K562 (cell line): ENCODE measurements at regions not wholly inside any gene's neighbourhood (a gene's known extent, or its start where the extent isn't known, plus 50 kb on each side); places are given as distances from the start of the nearest gene placed in this dataset.

Experiments used
- CEBPB ChIP-seq: fragments of 450-650 bp; IDR thresholded peaks from 2 replicates; pipeline ENCODE4 v1.6.1; 2016; ENCODE audit warnings: missing genetic modification characterization, missing compliant biosample characterization
- CTCF ChIP-seq, 3 experiments: IDR thresholded peaks in 2 of 3; conservative IDR thresholded peaks in 1 of 3; 2 replicates each; pipeline ENCODE4 v1.5.1; 2011 to 2012; ENCODE audit warnings: low read length in 3 of 3, mild to moderate bottlenecking in 3 of 3, control low read depth in 2 of 3, improper control_type of control experiment in 1 of 3, inconsistent platforms in 1 of 3, low read depth in 1 of 3, mixed read lengths in 1 of 3, moderate library complexity in 1 of 3; ENCODE audit not compliant: insufficient read depth in 2 of 3
- ELF1 ChIP-seq: fragments of 200-800 bp; sonication (Bioruptor generic); IDR thresholded peaks from 2 replicates; pipeline ENCODE4 v1.6.1; 2016; ENCODE audit warnings: missing genetic modification characterization, missing compliant biosample characterization
- GATAD2A ChIP-seq: fragments of 450-650 bp; IDR thresholded peaks from 2 replicates; pipeline ENCODE4 v1.6.1; 2017
- HNRNPL ChIP-seq: fragments of 200-400 bp; formaldehyde crosslinking; IDR thresholded peaks from 2 replicates; pipeline ENCODE4 v1.6.1; 2017; ENCODE audit warnings: low read depth, mild to moderate bottlenecking, low read length
- NBN ChIP-seq: fragments of 450-650 bp; IDR thresholded peaks from 2 replicates; pipeline ENCODE4 v1.6.1; 2016; ENCODE audit warnings: low read depth, mild to moderate bottlenecking
- NFATC3 ChIP-seq: fragments of 450-650 bp; IDR thresholded peaks from 2 replicates; pipeline ENCODE4 v1.6.1; 2017; ENCODE audit warnings: mild to moderate bottlenecking
- NKRF ChIP-seq: fragments of 450-650 bp; IDR thresholded peaks from 2 replicates; pipeline ENCODE4 v1.6.1; 2016; ENCODE audit warnings: borderline replicate concordance
- SLC30A9 ChIP-seq: fragments of 250-450 bp; sonication (Bioruptor Pico); IDR thresholded peaks from 2 replicates; pipeline ENCODE4 v1.8.0; 2022; ENCODE audit warnings: mild to moderate bottlenecking, moderate library complexity
- SMAD4 ChIP-seq: fragments of 250-450 bp; sonication (Bioruptor Pico); conservative IDR thresholded peaks from 2 replicates; pipeline ENCODE4 v1.8.0; 2021; ENCODE audit warnings: inconsistent platforms, mild to moderate bottlenecking, moderate library complexity
- ZBTB11 ChIP-seq, 3 experiments: fragments of 200-800 bp in 1 of 3; fragments of 250-450 bp in 1 of 3; fragments of 450-650 bp in 1 of 3; sonication (Bioruptor Pico) in 1 of 3; sonication (Bioruptor generic) in 1 of 3; formaldehyde crosslinking in 1 of 3; IDR thresholded peaks; 2 replicates each; pipeline versions ENCODE4 v1.6.1 to v1.8.0; 2016 to 2022; ENCODE audit warnings: mild to moderate bottlenecking in 2 of 3, missing genetic modification characterization in 2 of 3, missing compliant biosample characterization in 1 of 3, moderate library complexity in 1 of 3
- ZFPM2 ChIP-seq: fragments of 250-450 bp; sonication (Bioruptor Pico); IDR thresholded peaks from 2 replicates; pipeline ENCODE4 v1.5.1; 2022; ENCODE audit warnings: mild to moderate bottlenecking

- no peak for TF ChIP-seq GATAD2A
- no peak for TF ChIP-seq CEBPB (tag)
- no peak for TF ChIP-seq SMAD4 (CRISPR knock-in tag)
- no peak for TF ChIP-seq SLC30A9 (CRISPR knock-in tag)
- no peak for TF ChIP-seq CTCF (IDR thresholded peaks at IDR 0.05 in 2 of 3, conservative IDR thresholded peaks at IDR 0.05 in 1 of 3; ENCODE audit: insufficient read depth in 2 of 3, low read depth in 1 of 3, low read length in 3 of 3)
- TF ChIP-seq ZFPM2, result no peak
- TF ChIP-seq NFATC3, result no peak
- TF ChIP-seq ELF1 (tag), result no peak
- TF ChIP-seq NKRF, result no peak
- no peak for TF ChIP-seq HNRNPL
- no peak for TF ChIP-seq ZBTB11 (CRISPR knock-in tag; IDR thresholded peaks at IDR 0.05)
- no peak for TF ChIP-seq NBN
Measured at GRCh38 chrX:7775987-7776386, 67.0 kb upstream of the VCX start.
